RWPE1 (cell line): ENCODE measurements at regions not wholly inside any gene's neighbourhood (a gene's known extent, or its start where the extent isn't known, plus 50 kb on each side); places are given as distances from the start of the nearest gene placed in this dataset.
"Not testable (repeated sequence)": the region's sequence is repeated elsewhere in the genome, so short reads cannot be mapped to it uniquely, and the experiment has no call there.

Source experiments
- CTCF ChIA-PET: fragments of 350-600 bp; sonication (Branson Sonifier 250); formaldehyde crosslinking; extraction: SDS; loops from one replicate; lab custom pipeline; 2021; lab: Yijun Ruan, JAX
- POLR2A ChIA-PET: fragments of 400-600 bp; formaldehyde crosslinking; extraction: SDS; loops from one replicate; lab custom pipeline; 2020; ENCODE audit warnings: antibody characterized with exemption; ENCODE audit not compliant: low non-redundant PET; lab: Yijun Ruan, JAX
- DNase-seq: peaks from one replicate; pipeline ENCODE4 v3.0.0; 2012; ENCODE audit warnings: low spot score
- H3K27ac ChIP-seq: fragments of 450-650 bp; 2 replicates; pipeline ENCODE4 v1.5.1; 2017
- CTCF ChIP-seq: fragments of 450-650 bp; conservative IDR thresholded peaks from 2 replicates; pipeline ENCODE4 v1.5.1; 2017; ENCODE audit warnings: low read depth, mild to moderate bottlenecking

- POLR2A ChIA-PET, result no interaction called here
- no peak for TF ChIP-seq CTCF
- H3K27ac ChIP-seq, result no peak overlapping the region
- DNase-seq, result no peak
- CTCF ChIA-PET, result no interaction called here
These were observed 103.1 kb upstream of the PPP2R3B start for GRCh38 chrX:489820-490219.

- no peak for TF ChIP-seq CTCF
- DNase-seq, result no peak
- ChIA-PET CTCF (no interaction called here), POLR2A (no interaction called here)
- no peak overlapping the region for H3K27ac ChIP-seq
These were observed 110.7 kb upstream of the PPP2R3B start for GRCh38 chrX:497186-498014.

- POLR2A ChIA-PET, DNase-seq, H3K27ac ChIP-seq, CTCF ChIA-PET: not testable (repeated sequence)
These were observed 112.2 kb upstream of the PPP2R3B start for GRCh38 chrX:498901-499300.

- TF ChIP-seq CTCF, result no peak
- no peak overlapping the region for H3K27ac ChIP-seq
- ChIA-PET POLR2A (no interaction called here), CTCF (no interaction called here)
- no peak for DNase-seq
These were observed 113.2 kb upstream of the PPP2R3B start for GRCh38 chrX:499870-500364.

- ChIA-PET POLR2A (no interaction called here), CTCF (no interaction called here)
- no peak for DNase-seq
- H3K27ac ChIP-seq, result no peak overlapping the region
- no peak for TF ChIP-seq CTCF
These were observed 113.8 kb upstream of the PPP2R3B start for GRCh38 chrX:500481-501010.

GRCh38 chrX:506341-506740 lies 119.6 kb upstream of the PPP2R3B start:
- H3K27ac ChIP-seq, result no peak overlapping the region
- no peak for TF ChIP-seq CTCF
- POLR2A ChIA-PET, result no interaction called here
- DNase-seq, result no peak
- CTCF ChIA-PET, result no interaction called here

GRCh38 chrX:508163-508562 lies 121.5 kb upstream of the PPP2R3B start:
- TF ChIP-seq CTCF, result no peak
- ChIA-PET POLR2A (no interaction called here), CTCF (no interaction called here)
- H3K27ac ChIP-seq, result no peak overlapping the region
- no peak for DNase-seq

- CTCF ChIA-PET, H3K27ac ChIP-seq, POLR2A ChIA-PET, DNase-seq: not testable (repeated sequence)
These were observed 121.8 kb upstream of the SHOX start for GRCh38 chrX:508821-509220.

GRCh38 chrX:511089-511488 lies 119.5 kb upstream of the SHOX start:
- H3K27ac ChIP-seq, POLR2A ChIA-PET, DNase-seq, CTCF ChIA-PET: not testable (repeated sequence)
